Activated CD8-positive, alpha-beta T cell treated with anti-CD3 and anti-CD28 coated beads for 36 hours (primary cell): ENCODE measurements at regions not wholly inside any gene's neighbourhood (a gene's known extent, or its start where the extent isn't known, plus 50 kb on each side); places are given as distances from the start of the nearest gene placed in this dataset.

Experiments
- ATAC-seq: fragments of 200-7000 bp; cut with Tn5 transposase; one replicate; pipeline ENCODE4 v1.10.0; 2021; ENCODE audit warnings: mild to moderate bottlenecking, moderate library complexity
- CTCF ChIA-PET: fragments of 350-600 bp; sonication (Branson Sonifier 250); formaldehyde crosslinking; loops from one replicate; lab custom pipeline; 2021; ENCODE audit warnings: antibody characterized with exemption; lab: Charles Lee
- POLR2A ChIA-PET: fragments of 350-600 bp; sonication (Branson Sonifier 250); formaldehyde crosslinking; loops from one replicate; lab custom pipeline; 2021; ENCODE audit warnings: antibody characterized with exemption; lab: Charles Lee
- DNase-seq: peaks from one replicate; pipeline ENCODE4 v3.0.0-alpha.2; 2020
- H3K27ac Mint-ChIP-seq: one replicate; pipeline ENCODE4 v1.8.0; 2021; ENCODE audit warnings: mild to moderate bottlenecking, mixed read lengths
- H3K27me3 Mint-ChIP-seq: one replicate; pipeline ENCODE4 v1.8.0; 2021; ENCODE audit warnings: mixed read lengths
- H3K36me3 Mint-ChIP-seq: one replicate; pipeline ENCODE4 v1.8.0; 2021; ENCODE audit warnings: low read depth, mixed read lengths
- H3K4me1 Mint-ChIP-seq: one replicate; pipeline ENCODE4 v1.8.0; 2021; ENCODE audit warnings: low read depth, mixed read lengths
- H3K4me3 Mint-ChIP-seq: one replicate; pipeline ENCODE4 v1.8.0; 2021; ENCODE audit warnings: mild to moderate bottlenecking, moderate library complexity, mixed read lengths
- H3K9me3 Mint-ChIP-seq: one replicate; pipeline ENCODE4 v1.8.0; 2021; ENCODE audit warnings: mixed read lengths
- intact Hi-C: fragments of 100-400 bp; cut with micrococcal nuclease; formaldehyde crosslinking; loops from one replicate; pipeline ENCODE4 v1.10.0; 2022
- TF ChIP-seq, protein P1 (sequence below): fragments of 200-600 bp; IDR thresholded peaks from one replicate; pipeline ENCODE4 v1.8.0; 2022; ENCODE audit warnings: antibody characterized with exemption, mild to moderate bottlenecking

DNA sequence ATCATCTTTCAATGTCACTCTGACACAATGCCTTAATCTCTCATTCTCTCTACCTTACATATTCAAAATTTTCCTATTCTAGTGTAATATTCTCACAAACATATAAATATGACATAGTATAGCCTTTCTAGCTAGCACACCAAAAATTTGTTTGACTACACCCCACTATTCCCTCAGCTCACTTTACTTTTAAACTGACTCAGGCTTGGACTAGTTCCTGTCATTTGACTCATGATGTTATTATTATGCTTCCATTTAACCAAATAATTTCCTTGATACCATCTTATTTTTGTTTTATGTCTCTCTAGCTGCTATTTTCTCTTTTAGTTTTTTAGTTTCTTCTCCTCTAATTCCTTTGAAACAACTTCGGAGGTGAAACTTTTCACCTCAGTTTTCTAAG is 1745.6 kb upstream of the PCDH20 start:
- ATAC-seq (no peak), DNase-seq (no peak)
- ChIA-PET POLR2A (no interaction called here), CTCF (no interaction called here)
- H3K27me3 Mint-ChIP-seq = no peaks in the 10 kb centered on the region
- no peak overlapping the region for H3K27ac Mint-ChIP-seq
- H3K9me3 Mint-ChIP-seq = peaks cover 13% of the 10 kb centered on the region
- no peaks in the 10 kb centered on the region for H3K36me3 Mint-ChIP-seq
- no peaks in the 10 kb centered on the region for H3K4me1 Mint-ChIP-seq
- intact Hi-C loops = no loop called here
- TF ChIP-seq, protein P1, sequence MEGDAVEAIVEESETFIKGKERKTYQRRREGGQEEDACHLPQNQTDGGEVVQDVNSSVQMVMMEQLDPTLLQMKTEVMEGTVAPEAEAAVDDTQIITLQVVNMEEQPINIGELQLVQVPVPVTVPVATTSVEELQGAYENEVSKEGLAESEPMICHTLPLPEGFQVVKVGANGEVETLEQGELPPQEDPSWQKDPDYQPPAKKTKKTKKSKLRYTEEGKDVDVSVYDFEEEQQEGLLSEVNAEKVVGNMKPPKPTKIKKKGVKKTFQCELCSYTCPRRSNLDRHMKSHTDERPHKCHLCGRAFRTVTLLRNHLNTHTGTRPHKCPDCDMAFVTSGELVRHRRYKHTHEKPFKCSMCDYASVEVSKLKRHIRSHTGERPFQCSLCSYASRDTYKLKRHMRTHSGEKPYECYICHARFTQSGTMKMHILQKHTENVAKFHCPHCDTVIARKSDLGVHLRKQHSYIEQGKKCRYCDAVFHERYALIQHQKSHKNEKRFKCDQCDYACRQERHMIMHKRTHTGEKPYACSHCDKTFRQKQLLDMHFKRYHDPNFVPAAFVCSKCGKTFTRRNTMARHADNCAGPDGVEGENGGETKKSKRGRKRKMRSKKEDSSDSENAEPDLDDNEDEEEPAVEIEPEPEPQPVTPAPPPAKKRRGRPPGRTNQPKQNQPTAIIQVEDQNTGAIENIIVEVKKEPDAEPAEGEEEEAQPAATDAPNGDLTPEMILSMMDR = no peak
- H3K4me3 Mint-ChIP-seq = no peak overlapping the region

DNA sequence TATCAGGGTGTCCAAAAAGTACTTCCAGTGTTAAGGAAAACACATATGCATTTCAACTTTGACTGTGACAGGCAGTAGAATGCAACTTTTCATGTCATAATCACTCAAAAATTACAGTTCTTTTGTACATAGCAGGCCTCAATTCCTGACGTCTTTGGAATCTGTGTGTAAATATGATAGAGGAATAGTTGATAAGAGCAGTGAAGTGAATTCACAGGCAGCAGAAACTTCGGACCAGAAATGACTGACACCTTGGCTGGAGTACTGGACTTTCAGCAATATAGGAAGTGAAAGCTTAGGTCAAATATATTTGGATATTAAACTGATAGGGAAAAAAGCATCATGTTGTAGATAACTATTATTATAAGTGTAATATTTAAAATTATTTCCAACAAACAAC is 1741.2 kb upstream of the PCDH20 start:
- Mint-ChIP-seq H3K4me3 (no peak overlapping the region), H3K4me1 (no peaks in the 10 kb centered on the region), H3K36me3 (no peaks in the 10 kb centered on the region), H3K27me3 (no peaks in the 10 kb centered on the region), H3K9me3 (peaks cover 16% of the 10 kb centered on the region), H3K27ac (no peak overlapping the region)
- DNase-seq (no peak), ATAC-seq (no peak)
- ChIA-PET CTCF (no interaction called here), POLR2A (no interaction called here)
- TF ChIP-seq, protein P1 = no peak
- intact Hi-C loops = no loop called here

DNA sequence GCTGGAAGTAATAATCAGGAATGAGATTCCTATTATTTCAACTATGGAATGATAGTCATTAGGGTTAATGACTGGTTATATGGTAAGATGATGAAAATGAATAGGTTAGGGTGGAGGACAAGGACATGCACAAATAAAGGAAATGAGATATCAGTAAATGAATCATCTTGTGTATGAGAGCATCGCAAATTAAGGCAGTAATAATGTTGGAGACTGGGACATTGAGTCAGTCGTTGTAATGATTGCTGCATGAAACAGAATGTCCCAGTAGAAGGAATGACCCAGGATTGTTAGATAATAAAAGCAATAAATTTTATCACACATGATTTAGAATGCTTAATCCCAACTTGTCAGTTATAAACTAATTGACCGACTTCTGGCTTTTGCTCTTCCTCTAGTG is 1733.7 kb upstream of the PCDH20 start:
- POLR2A ChIA-PET = no interaction called here

DNA sequence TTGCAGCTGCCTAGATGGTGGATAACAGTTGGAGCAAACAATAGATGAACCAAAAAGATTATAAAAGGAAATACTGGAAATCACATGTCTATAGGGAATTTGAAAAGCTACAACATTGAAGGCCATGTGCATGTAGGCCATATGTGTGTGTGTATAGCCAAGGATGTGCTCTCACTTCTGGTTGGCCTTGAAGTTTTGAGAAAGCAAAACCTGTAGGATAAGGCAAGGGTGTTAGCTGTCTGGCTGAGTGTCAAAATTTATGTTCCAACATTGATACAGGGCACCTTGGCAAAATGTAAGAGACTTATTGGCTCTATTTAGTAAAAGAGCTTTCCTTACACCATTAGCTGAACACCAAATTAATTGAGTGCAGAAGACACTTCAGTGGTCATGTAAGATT is 1723.6 kb upstream of the PCDH20 start:
- ATAC-seq = no peak
- Mint-ChIP-seq H3K9me3 (peaks cover 10% of the 10 kb centered on the region), H3K27ac (no peak overlapping the region), H3K36me3 (no peaks in the 10 kb centered on the region), H3K4me3 (no peak overlapping the region), H3K4me1 (no peaks in the 10 kb centered on the region), H3K27me3 (no peaks in the 10 kb centered on the region)
- intact Hi-C loops = no loop called here
- CTCF ChIA-PET = no interaction called here
- TF ChIP-seq, protein P1 = no peak
- DNase-seq = no peak
- POLR2A ChIA-PET = no interaction called here

More for the DNA sequence above, 1733.7 kb upstream of the PCDH20 start:
- DNase-seq = no peak
- intact Hi-C loops = no loop called here
- no peak for ATAC-seq
- Mint-ChIP-seq H3K36me3 (no peaks in the 10 kb centered on the region), H3K9me3 (peaks cover 1% of the 10 kb centered on the region), H3K4me1 (no peaks in the 10 kb centered on the region), H3K27ac (no peak overlapping the region), H3K4me3 (no peak overlapping the region), H3K27me3 (no peaks in the 10 kb centered on the region)
- CTCF ChIA-PET = no interaction called here
- TF ChIP-seq, protein P1 = no peak

DNA sequence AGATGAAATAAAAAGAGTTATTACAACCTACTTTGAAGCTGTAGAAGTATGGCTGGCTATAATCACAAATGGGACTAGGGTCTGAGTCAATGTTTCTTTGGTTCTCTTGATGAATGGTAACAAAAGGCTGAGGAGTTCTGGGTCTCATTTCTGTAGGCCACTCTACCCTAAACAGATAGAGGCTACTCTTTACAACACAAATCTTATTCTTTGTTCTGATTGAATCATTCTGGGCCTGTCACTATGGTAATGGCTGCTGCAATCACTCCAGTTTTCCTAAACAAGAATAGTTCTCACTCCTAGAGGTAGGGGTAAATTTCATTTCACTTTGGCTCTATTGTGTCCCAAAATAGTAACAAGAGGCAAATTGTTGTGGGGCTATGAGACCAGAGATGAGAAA is 1714.3 kb upstream of the PCDH20 start:
- ATAC-seq = no peak
- no peaks in the 10 kb centered on the region for H3K27me3 Mint-ChIP-seq
- no peak overlapping the region for H3K27ac Mint-ChIP-seq
- DNase-seq = no peak
- H3K4me1 Mint-ChIP-seq = no peaks in the 10 kb centered on the region
- TF ChIP-seq, protein P1 = no peak
- H3K9me3 Mint-ChIP-seq = peaks cover 6% of the 10 kb centered on the region
- ChIA-PET CTCF (no interaction called here), POLR2A (no interaction called here)
- H3K36me3 Mint-ChIP-seq = no peaks in the 10 kb centered on the region
- no peak overlapping the region for H3K4me3 Mint-ChIP-seq
- intact Hi-C loops = no loop called here
